SU-DHL-6 (cell line): ENCODE measurements at regions not wholly inside any gene's neighbourhood (a gene's known extent, or its start where the extent isn't known, plus 50 kb on each side); places are given as distances from the start of the nearest gene placed in this dataset.

Experiments used
- EZH2phosphoT487 ChIP-seq: fragments of 200-600 bp; sonication (generic), shearing (Covaris generic); conservative IDR thresholded peaks from 2 replicates; pipeline ENCODE4 v1.6.1; 2018; ENCODE audit warnings: mild to moderate bottlenecking, antibody characterized with exemption, low read length, moderate library complexity, mixed read lengths
- TF ChIP-seq, protein P1 (sequence below): fragments of 200-600 bp; sonication (generic); IDR thresholded peaks from one replicate; pipeline ENCODE4 v1.5.1; 2017; ENCODE audit warnings: antibody characterized with exemption, mild to moderate bottlenecking, low read length, moderate library complexity; ENCODE audit not compliant: insufficient read depth, poor library complexity, severe bottlenecking

DNA sequence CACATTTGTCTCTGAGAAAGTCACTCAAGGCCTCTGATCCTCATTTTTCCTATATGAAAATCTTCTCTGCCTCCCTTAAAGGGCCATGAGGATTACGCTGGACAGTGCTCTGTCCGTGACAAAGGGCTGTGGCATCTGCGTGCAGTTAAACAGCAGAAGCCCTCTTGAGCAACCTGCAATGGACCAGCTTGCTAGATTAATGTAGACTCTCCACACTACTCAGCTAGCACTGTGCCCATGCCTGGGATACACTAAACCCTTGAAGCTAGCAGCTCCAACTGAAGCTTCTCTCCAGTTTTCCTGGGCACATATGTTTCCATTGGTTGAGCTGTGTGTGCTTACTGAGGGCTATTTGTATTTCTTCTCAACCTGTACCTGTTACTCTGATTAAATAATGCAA lies 303.8 kb downstream of the RPLP1 start:
- TF ChIP-seq, protein P1, sequence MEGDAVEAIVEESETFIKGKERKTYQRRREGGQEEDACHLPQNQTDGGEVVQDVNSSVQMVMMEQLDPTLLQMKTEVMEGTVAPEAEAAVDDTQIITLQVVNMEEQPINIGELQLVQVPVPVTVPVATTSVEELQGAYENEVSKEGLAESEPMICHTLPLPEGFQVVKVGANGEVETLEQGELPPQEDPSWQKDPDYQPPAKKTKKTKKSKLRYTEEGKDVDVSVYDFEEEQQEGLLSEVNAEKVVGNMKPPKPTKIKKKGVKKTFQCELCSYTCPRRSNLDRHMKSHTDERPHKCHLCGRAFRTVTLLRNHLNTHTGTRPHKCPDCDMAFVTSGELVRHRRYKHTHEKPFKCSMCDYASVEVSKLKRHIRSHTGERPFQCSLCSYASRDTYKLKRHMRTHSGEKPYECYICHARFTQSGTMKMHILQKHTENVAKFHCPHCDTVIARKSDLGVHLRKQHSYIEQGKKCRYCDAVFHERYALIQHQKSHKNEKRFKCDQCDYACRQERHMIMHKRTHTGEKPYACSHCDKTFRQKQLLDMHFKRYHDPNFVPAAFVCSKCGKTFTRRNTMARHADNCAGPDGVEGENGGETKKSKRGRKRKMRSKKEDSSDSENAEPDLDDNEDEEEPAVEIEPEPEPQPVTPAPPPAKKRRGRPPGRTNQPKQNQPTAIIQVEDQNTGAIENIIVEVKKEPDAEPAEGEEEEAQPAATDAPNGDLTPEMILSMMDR: no peak
- TF ChIP-seq EZH2phosphoT487: no peak
